Neuronal stem cell (in vitro differentiated cells): ENCODE measurements at regions not wholly inside any gene's neighbourhood (a gene's known extent, or its start where the extent isn't known, plus 50 kb on each side); places are given as distances from the start of the nearest gene placed in this dataset.

Experiments used
- DNase-seq: peaks from one replicate; pipeline ENCODE4 v3.0.0-alpha.2; 2013; ENCODE audit warnings: low spot score
- H2AFZ ChIP-seq: one replicate; pipeline ENCODE4 v1.6.1; 2013; ENCODE audit warnings: mild to moderate bottlenecking, low read length, inconsistent platforms
- H2AK5ac ChIP-seq: 2 replicates; pipeline ENCODE4 v1.6.1; 2013; ENCODE audit warnings: low read depth, mild to moderate bottlenecking, inconsistent platforms, low read length, moderate library complexity, mixed read lengths
- H2BK120ac ChIP-seq: 2 replicates; pipeline ENCODE4 v1.6.1; 2013; ENCODE audit warnings: low read depth, mild to moderate bottlenecking, inconsistent platforms, low read length, moderate library complexity, mixed read lengths
- H2BK12ac ChIP-seq: one replicate; pipeline ENCODE4 v1.6.1; 2013; ENCODE audit warnings: low read length, inconsistent platforms
- H2BK15ac ChIP-seq: 2 replicates; pipeline ENCODE4 v1.6.1; 2013; ENCODE audit warnings: mild to moderate bottlenecking, low read length, inconsistent platforms, mixed read lengths
- H2BK5ac ChIP-seq: one replicate; pipeline ENCODE4 v1.6.1; 2013; ENCODE audit warnings: inconsistent platforms, mild to moderate bottlenecking, low read length, moderate library complexity
- H3K14ac ChIP-seq: one replicate; pipeline ENCODE4 v1.6.1; 2013; ENCODE audit warnings: low read length, inconsistent platforms
- H3K18ac ChIP-seq: 2 replicates; pipeline ENCODE4 v1.6.1; 2013; ENCODE audit warnings: low read length, inconsistent platforms
- H3K23ac ChIP-seq: 2 replicates; pipeline ENCODE4 v1.6.1; 2013; ENCODE audit warnings: low read depth, mild to moderate bottlenecking, mixed read lengths, low read length, inconsistent platforms; ENCODE audit not compliant: poor library complexity
- H3K27ac ChIP-seq: replicated peaks from 3 replicates; pipeline ENCODE4 v1.5.1; 2013; ENCODE audit warnings: low read length, inconsistent platforms
- H3K27me3 ChIP-seq, 3 experiments: 2 replicates each; pipeline ENCODE4 v1.6.1; 2013; ENCODE audit warnings: low read length in 3 of 3, mild to moderate bottlenecking in 2 of 3, inconsistent platforms in 1 of 3, low read depth in 1 of 3, mixed read lengths in 1 of 3, moderate library complexity in 1 of 3; ENCODE audit not compliant: control insufficient read depth in 3 of 3, insufficient read depth in 3 of 3
- H3K36me3 ChIP-seq, 2 donors: replicated peaks in 1 of 2; 2 replicates each; pipeline ENCODE4 v1.6.1; 2013; ENCODE audit warnings: low read length in 2 of 2; ENCODE audit not compliant: control insufficient read depth in 2 of 2, insufficient read depth in 2 of 2
- H3K4ac ChIP-seq: 2 replicates; pipeline ENCODE4 v1.6.1; 2013; ENCODE audit warnings: inconsistent platforms, mild to moderate bottlenecking, low read length, moderate library complexity
- H3K4me1 ChIP-seq, 2 donors: 1 replicate in 1 of 2; 2 replicates in 1 of 2; pipeline ENCODE4 v1.6.1; 2013; ENCODE audit warnings: low read length in 2 of 2, low read depth in 1 of 2; ENCODE audit not compliant: control insufficient read depth in 2 of 2, insufficient read depth in 1 of 2
- H3K4me2 ChIP-seq: one replicate; pipeline ENCODE4 v1.6.1; 2013; ENCODE audit warnings: mild to moderate bottlenecking, low read length, inconsistent platforms; ENCODE audit not compliant: insufficient read depth, poor library complexity, severe bottlenecking
- H3K4me3 ChIP-seq, 2 donors: 2 replicates each; pipeline ENCODE4 v1.5.1; 2013; ENCODE audit warnings: low read length in 2 of 2, mild to moderate bottlenecking in 2 of 2, inconsistent platforms in 1 of 2, moderate library complexity in 1 of 2
- H3K79me1 ChIP-seq: one replicate; pipeline ENCODE4 v1.6.1; 2013; ENCODE audit warnings: low read depth, mild to moderate bottlenecking, inconsistent platforms, low read length, moderate library complexity
- H3K9ac ChIP-seq: one replicate; pipeline ENCODE4 v1.6.1; 2013; ENCODE audit warnings: mild to moderate bottlenecking, low read depth, low read length, inconsistent platforms; ENCODE audit not compliant: poor library complexity
- H3K9me3 ChIP-seq, 2 donors: replicated peaks in 1 of 2; 2 replicates each; pipeline versions ENCODE3 to v1.6.1; 2013; ENCODE audit warnings: low read length in 2 of 2, mild to moderate bottlenecking in 2 of 2, inconsistent platforms in 1 of 2, low read depth in 1 of 2, mixed read lengths in 1 of 2, moderate library complexity in 1 of 2; ENCODE audit not compliant: control insufficient read depth in 2 of 2, insufficient read depth in 1 of 2
- H4K8ac ChIP-seq: one replicate; pipeline ENCODE4 v1.6.1; 2013; ENCODE audit warnings: low read depth, mild to moderate bottlenecking, inconsistent platforms, low read length, moderate library complexity
- H4K91ac ChIP-seq: one replicate; pipeline ENCODE4 v1.6.1; 2013; ENCODE audit warnings: low read length, low read depth, mild to moderate bottlenecking, inconsistent platforms; ENCODE audit not compliant: poor library complexity
- WGBS, 2 donors: extraction: QIAGEN DNeasy Blood & Tissue Kit; methylation state at CpG; one replicate each; pipeline ENCODE4 v1.1.7; 2013; ENCODE audit warnings: missing lambda C conversion rate in 2 of 2, mixed read lengths in 1 of 2; ENCODE audit not compliant: insufficient read length in 2 of 2, insufficient replicate concordance in 1 of 2; ENCODE audit errors: extremely low coverage in 2 of 2; 5-methylcytosine and 5-hydroxymethylcytosine counted together

DNA sequence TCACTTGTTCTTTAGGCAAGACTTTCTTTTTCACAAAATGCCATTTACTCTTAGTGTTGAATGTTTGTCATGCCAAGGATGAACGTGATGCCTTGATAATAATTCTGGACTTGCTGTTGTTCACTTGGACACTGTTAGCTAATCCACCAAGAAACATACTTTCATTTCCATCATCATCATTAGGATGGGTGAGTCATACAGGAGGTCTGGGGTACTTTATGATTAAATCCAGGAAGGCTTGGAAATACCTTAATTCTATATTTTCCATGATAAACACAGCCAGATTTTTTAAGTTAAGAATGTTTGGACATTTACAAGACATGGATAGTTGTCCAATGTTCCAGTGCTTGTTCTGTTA is 260.7 kb upstream of the GIMD1 start:
- Histone ChIP-seq H2BK15ac (no peak overlapping the region), H3K4me2 (no peak overlapping the region), H2AK5ac (no peak overlapping the region), H3K23ac (no peak overlapping the region), H4K91ac (no peak overlapping the region), H3K14ac (no peak overlapping the region), H3K27ac (no peak overlapping the region), H3K79me1 (no peaks in the 10 kb centered on the region), H3K27me3 (no peaks in the 10 kb centered on the region), H3K9me3 (no peaks in the 10 kb centered on the region), H3K18ac (no peak overlapping the region), H2AFZ (no peak overlapping the region), H3K4me1 (no peaks in the 10 kb centered on the region), H3K4ac (no peak overlapping the region), H2BK12ac (no peak overlapping the region), H3K36me3 (no peaks in the 10 kb centered on the region), H2BK5ac (no peak overlapping the region), H3K9ac (no peak overlapping the region), H3K4me3 (no peak overlapping the region), H4K8ac (no peak overlapping the region), H2BK120ac (no peak overlapping the region)
- no peak for DNase-seq
- no CpG with 5 or more reads among the region's 1 CpG for WGBS, 2 donors

DNA sequence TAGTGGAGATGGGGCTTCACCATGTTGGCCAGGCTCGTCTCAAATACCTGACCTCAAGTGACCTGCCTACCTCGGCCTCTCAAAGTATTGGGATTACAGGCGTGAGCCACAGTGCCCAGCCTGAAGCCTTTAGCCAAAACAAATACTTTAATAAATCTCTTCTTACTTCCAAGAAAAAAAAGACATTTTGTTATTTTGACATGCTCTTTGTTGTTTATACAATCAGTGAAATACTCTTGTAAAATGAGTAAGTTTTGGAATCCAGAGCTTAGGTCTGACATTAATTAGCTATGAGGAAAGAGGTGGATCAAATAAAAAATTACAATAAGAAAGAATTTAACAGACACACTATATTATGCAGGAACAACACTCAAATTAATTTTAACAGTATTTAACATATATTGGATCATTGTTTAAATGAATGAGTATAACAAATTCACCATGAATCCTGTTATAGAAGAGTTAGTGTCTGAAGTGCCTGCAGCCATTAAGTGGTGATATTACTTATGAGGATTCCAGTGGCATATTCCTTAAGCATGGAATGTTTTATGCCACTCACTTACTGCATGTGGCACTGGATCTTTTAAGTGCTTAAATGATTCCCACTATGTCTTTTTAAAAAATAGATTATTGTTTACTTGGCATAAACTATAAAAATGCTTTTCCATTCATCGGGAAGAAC is 260.1 kb upstream of the GIMD1 start:
- Histone ChIP-seq H4K8ac (no peak overlapping the region), H2AFZ (no peak overlapping the region), H3K36me3 (no peaks in the 10 kb centered on the region), H4K91ac (no peak overlapping the region), H2AK5ac (no peak overlapping the region), H3K14ac (no peak overlapping the region), H3K79me1 (no peaks in the 10 kb centered on the region), H3K9me3 (no peaks in the 10 kb centered on the region), H3K23ac (no peak overlapping the region), H3K4ac (no peak overlapping the region), H2BK12ac (no peak overlapping the region), H3K4me1 (no peaks in the 10 kb centered on the region), H3K9ac (no peak overlapping the region), H2BK120ac (no peak overlapping the region), H3K18ac (no peak overlapping the region), H3K4me3 (no peak overlapping the region), H3K4me2 (no peak overlapping the region), H2BK15ac (no peak overlapping the region), H2BK5ac (no peak overlapping the region), H3K27me3 (no peaks in the 10 kb centered on the region), H3K27ac (no peak overlapping the region)
- no peak for DNase-seq
- no CpG with 5 or more reads among the region's 4 CpGs for WGBS, 2 donors

GRCh38 chr4:106627051-106627450 is 258.5 kb upstream of the GIMD1 start:
- Histone ChIP-seq H3K27me3 (no peaks in the 10 kb centered on the region), H2BK5ac (no peak overlapping the region), H3K9me3 (no peaks in the 10 kb centered on the region), H2BK120ac (no peak overlapping the region), H3K18ac (no peak overlapping the region), H4K91ac (no peak overlapping the region), H3K27ac (no peak overlapping the region), H3K4me2 (no peak overlapping the region), H3K9ac (no peak overlapping the region), H2BK12ac (no peak overlapping the region), H3K4ac (no peak overlapping the region), H3K36me3 (no peaks in the 10 kb centered on the region), H3K14ac (no peak overlapping the region), H4K8ac (no peak overlapping the region), H3K4me1 (no peaks in the 10 kb centered on the region), H2AK5ac (no peak overlapping the region), H3K79me1 (no peaks in the 10 kb centered on the region), H3K23ac (no peak overlapping the region), H3K4me3 (no peak overlapping the region), H2BK15ac (no peak overlapping the region), H2AFZ (no peak overlapping the region)
- no CpG with 5 or more reads among the region's 3 CpGs for WGBS, 2 donors
- DNase-seq = no peak

DNA sequence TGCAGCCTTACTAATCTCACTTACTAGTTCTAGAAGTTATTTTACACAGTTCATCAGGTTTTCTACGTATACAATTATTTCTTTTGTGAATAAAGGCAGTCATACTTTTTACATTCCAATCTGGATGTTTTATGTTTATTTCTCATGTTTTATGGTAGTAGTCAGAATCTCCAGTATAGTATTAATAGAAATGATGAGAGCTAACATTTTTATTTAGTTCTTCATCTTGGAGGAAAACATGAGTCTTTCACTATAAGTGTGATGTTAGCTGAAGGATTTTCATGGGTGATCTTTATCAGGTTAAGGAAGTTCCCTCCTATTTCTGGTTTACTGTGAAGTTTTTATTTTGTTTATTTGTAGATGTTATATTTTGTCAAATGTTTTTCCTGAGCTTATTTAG is 256.1 kb upstream of the GIMD1 start:
- Histone ChIP-seq H3K18ac (no peak overlapping the region), H3K27me3 (no peaks in the 10 kb centered on the region), H2AFZ (no peak overlapping the region), H3K27ac (no peak overlapping the region), H3K4ac (no peak overlapping the region), H2BK15ac (no peak overlapping the region), H4K91ac (no peak overlapping the region), H2BK5ac (no peak overlapping the region), H3K4me1 (no peaks in the 10 kb centered on the region), H3K14ac (no peak overlapping the region), H3K9me3 (no peaks in the 10 kb centered on the region), H3K23ac (no peak overlapping the region), H3K4me3 (no peak overlapping the region), H3K79me1 (no peaks in the 10 kb centered on the region), H3K4me2 (no peak overlapping the region), H4K8ac (no peak overlapping the region), H3K36me3 (no peaks in the 10 kb centered on the region), H3K9ac (no peak overlapping the region), H2BK120ac (no peak overlapping the region), H2AK5ac (no peak overlapping the region), H2BK12ac (no peak overlapping the region)
- no CpG with 5 or more reads among the region's 1 CpG for WGBS, 2 donors
- no peak for DNase-seq
